H1 (cell line): ENCODE measurements at regions not wholly inside any gene's neighbourhood (a gene's known extent, or its start where the extent isn't known, plus 50 kb on each side); places are given as distances from the start of the nearest gene placed in this dataset.

Source experiments
- ATF2 ChIP-seq: IDR thresholded peaks from 2 replicates; pipeline ENCODE4 v1.6.1; 2012; ENCODE audit warnings: low read length, inconsistent platforms
- EZH2 ChIP-seq: fragments of 200-600 bp; sonication (generic); IDR thresholded peaks from 2 replicates; pipeline ENCODE4 v1.7.1; 2012; ENCODE audit warnings: low read depth, mild to moderate bottlenecking, moderate library complexity, low read length, inconsistent platforms; ENCODE audit not compliant: severe bottlenecking
- SIRT6 ChIP-seq: IDR thresholded peaks from one replicate; pipeline ENCODE4 v1.7.1; 2012; ENCODE audit warnings: low read length, inconsistent platforms
- SP2 ChIP-seq: IDR thresholded peaks from 2 replicates; pipeline ENCODE4 v1.6.1; 2012; ENCODE audit warnings: mild to moderate bottlenecking, low read length, inconsistent platforms
- TCF12 ChIP-seq: IDR thresholded peaks from 2 replicates; pipeline ENCODE4 v1.6.1; 2011; ENCODE audit warnings: low read depth, mild to moderate bottlenecking, low read length
- TF ChIP-seq, protein P1 (sequence below): fragments of 300-600 bp; sonication (generic); IDR thresholded peaks from 2 replicates; pipeline ENCODE4 v1.7.1; 2012; ENCODE audit warnings: low read length, moderate library complexity, mild to moderate bottlenecking, inconsistent platforms; ENCODE audit not compliant: insufficient replicate concordance

DNA sequence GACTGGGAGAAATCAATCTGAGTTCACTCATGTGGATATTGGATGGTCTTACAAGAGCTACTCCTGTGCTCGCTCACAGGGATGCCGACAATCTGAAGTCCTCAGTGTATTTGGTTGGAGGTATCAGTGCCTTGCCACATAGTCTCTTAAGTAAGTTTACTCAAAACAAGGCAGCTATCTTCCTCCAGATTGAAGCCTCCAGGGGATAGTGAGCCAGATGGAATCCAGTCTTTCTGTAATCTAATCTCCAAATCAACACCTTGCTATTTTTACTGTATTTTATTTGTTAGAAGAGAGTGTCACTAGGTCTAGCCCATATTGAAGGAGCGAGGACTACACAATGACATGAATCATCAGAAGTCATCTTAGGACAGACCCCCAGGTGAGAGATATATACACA lies 456.6 kb upstream of the POT1 start (continued):
- TF ChIP-seq ATF2, result no peak
- TF ChIP-seq EZH2, result no peak
- no peak for TF ChIP-seq TCF12
- TF ChIP-seq SP2, result no peak
- TF ChIP-seq, protein P1, sequence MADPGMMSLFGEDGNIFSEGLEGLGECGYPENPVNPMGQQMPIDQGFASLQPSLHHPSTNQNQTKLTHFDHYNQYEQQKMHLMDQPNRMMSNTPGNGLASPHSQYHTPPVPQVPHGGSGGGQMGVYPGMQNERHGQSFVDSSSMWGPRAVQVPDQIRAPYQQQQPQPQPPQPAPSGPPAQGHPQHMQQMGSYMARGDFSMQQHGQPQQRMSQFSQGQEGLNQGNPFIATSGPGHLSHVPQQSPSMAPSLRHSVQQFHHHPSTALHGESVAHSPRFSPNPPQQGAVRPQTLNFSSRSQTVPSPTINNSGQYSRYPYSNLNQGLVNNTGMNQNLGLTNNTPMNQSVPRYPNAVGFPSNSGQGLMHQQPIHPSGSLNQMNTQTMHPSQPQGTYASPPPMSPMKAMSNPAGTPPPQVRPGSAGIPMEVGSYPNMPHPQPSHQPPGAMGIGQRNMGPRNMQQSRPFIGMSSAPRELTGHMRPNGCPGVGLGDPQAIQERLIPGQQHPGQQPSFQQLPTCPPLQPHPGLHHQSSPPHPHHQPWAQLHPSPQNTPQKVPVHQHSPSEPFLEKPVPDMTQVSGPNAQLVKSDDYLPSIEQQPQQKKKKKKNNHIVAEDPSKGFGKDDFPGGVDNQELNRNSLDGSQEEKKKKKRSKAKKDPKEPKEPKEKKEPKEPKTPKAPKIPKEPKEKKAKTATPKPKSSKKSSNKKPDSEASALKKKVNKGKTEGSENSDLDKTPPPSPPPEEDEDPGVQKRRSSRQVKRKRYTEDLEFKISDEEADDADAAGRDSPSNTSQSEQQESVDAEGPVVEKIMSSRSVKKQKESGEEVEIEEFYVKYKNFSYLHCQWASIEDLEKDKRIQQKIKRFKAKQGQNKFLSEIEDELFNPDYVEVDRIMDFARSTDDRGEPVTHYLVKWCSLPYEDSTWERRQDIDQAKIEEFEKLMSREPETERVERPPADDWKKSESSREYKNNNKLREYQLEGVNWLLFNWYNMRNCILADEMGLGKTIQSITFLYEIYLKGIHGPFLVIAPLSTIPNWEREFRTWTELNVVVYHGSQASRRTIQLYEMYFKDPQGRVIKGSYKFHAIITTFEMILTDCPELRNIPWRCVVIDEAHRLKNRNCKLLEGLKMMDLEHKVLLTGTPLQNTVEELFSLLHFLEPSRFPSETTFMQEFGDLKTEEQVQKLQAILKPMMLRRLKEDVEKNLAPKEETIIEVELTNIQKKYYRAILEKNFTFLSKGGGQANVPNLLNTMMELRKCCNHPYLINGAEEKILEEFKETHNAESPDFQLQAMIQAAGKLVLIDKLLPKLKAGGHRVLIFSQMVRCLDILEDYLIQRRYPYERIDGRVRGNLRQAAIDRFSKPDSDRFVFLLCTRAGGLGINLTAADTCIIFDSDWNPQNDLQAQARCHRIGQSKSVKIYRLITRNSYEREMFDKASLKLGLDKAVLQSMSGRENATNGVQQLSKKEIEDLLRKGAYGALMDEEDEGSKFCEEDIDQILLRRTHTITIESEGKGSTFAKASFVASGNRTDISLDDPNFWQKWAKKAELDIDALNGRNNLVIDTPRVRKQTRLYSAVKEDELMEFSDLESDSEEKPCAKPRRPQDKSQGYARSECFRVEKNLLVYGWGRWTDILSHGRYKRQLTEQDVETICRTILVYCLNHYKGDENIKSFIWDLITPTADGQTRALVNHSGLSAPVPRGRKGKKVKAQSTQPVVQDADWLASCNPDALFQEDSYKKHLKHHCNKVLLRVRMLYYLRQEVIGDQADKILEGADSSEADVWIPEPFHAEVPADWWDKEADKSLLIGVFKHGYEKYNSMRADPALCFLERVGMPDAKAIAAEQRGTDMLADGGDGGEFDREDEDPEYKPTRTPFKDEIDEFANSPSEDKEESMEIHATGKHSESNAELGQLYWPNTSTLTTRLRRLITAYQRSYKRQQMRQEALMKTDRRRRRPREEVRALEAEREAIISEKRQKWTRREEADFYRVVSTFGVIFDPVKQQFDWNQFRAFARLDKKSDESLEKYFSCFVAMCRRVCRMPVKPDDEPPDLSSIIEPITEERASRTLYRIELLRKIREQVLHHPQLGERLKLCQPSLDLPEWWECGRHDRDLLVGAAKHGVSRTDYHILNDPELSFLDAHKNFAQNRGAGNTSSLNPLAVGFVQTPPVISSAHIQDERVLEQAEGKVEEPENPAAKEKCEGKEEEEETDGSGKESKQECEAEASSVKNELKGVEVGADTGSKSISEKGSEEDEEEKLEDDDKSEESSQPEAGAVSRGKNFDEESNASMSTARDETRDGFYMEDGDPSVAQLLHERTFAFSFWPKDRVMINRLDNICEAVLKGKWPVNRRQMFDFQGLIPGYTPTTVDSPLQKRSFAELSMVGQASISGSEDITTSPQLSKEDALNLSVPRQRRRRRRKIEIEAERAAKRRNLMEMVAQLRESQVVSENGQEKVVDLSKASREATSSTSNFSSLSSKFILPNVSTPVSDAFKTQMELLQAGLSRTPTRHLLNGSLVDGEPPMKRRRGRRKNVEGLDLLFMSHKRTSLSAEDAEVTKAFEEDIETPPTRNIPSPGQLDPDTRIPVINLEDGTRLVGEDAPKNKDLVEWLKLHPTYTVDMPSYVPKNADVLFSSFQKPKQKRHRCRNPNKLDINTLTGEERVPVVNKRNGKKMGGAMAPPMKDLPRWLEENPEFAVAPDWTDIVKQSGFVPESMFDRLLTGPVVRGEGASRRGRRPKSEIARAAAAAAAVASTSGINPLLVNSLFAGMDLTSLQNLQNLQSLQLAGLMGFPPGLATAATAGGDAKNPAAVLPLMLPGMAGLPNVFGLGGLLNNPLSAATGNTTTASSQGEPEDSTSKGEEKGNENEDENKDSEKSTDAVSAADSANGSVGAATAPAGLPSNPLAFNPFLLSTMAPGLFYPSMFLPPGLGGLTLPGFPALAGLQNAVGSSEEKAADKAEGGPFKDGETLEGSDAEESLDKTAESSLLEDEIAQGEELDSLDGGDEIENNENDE, result no peak
- no peak for TF ChIP-seq SIRT6
